Activated naive CD8-positive, alpha-beta T cell treated with anti-CD3 and anti-CD28 coated beads, Interleukin-2, amount 10 ng/mL, durations not matched to agents 7 days and 5 days (primary cell): ENCODE measurements at regions not wholly inside any gene's neighbourhood (a gene's known extent, or its start where the extent isn't known, plus 50 kb on each side); places are given as distances from the start of the nearest gene placed in this dataset.
"Not testable (repeated sequence)": the region's sequence is repeated elsewhere in the genome, so short reads cannot be mapped to it uniquely, and the experiment has no call there.

Experiments used
- ATAC-seq: fragments of 150-1000 bp; cut with Tn5 transposase; one replicate; pipeline ENCODE4 v1.10.0; 2021; ENCODE audit warnings: low read depth, moderate library complexity
- POLR2A ChIA-PET: fragments of 350-600 bp; sonication (Branson Sonifier 250); formaldehyde crosslinking; loops from one replicate; lab custom pipeline; 2021; ENCODE audit warnings: antibody characterized with exemption; lab: Charles Lee
- DNase-seq: peaks from one replicate; pipeline ENCODE4 v3.0.0; 2021
- H3K27ac Mint-ChIP-seq: one replicate; pipeline ENCODE4 v1.8.0; 2022; ENCODE audit warnings: mild to moderate bottlenecking, mixed read lengths
- H3K27me3 Mint-ChIP-seq: one replicate; pipeline ENCODE4 v1.8.0; 2022; ENCODE audit warnings: mild to moderate bottlenecking, moderate library complexity, mixed read lengths
- H3K36me3 Mint-ChIP-seq: one replicate; pipeline ENCODE4 v1.8.0; 2021; ENCODE audit warnings: mild to moderate bottlenecking, mixed read lengths
- H3K4me1 Mint-ChIP-seq: one replicate; pipeline ENCODE4 v1.8.0; 2021; ENCODE audit warnings: mixed read lengths
- H3K4me3 Mint-ChIP-seq: one replicate; pipeline ENCODE4 v1.8.0; 2022; ENCODE audit warnings: mild to moderate bottlenecking, moderate library complexity, mixed read lengths
- H3K9me3 Mint-ChIP-seq: one replicate; pipeline ENCODE4 v1.8.0; 2021; ENCODE audit warnings: mixed read lengths

GRCh38 chr6:43883847-43884651, 114.0 kb downstream of the VEGFA start:
- Mint-ChIP-seq H3K27ac (no peak overlapping the region), H3K36me3 (no peaks in the 10 kb centered on the region), H3K4me1 (no peaks in the 10 kb centered on the region), H3K27me3 (no peaks in the 10 kb centered on the region), H3K9me3 (no peaks in the 10 kb centered on the region), H3K4me3 (no peak overlapping the region)
- POLR2A ChIA-PET, result no interaction called here
- ATAC-seq (no peak), DNase-seq (no peak)

GRCh38 chr6:43882690-43883448, 112.9 kb downstream of the VEGFA start:
- not testable (repeated sequence) for H3K27ac Mint-ChIP-seq, ATAC-seq, DNase-seq

GRCh38 chr6:43880236-43881137, 110.5 kb downstream of the VEGFA start:
- H3K9me3 Mint-ChIP-seq, result no peaks in the 10 kb centered on the region
- no peak overlapping the region for H3K27ac Mint-ChIP-seq
- POLR2A ChIA-PET, result no interaction called here
- no peak for ATAC-seq
- H3K36me3 Mint-ChIP-seq, result no peaks in the 10 kb centered on the region
- DNase-seq, result no peak
- no peaks in the 10 kb centered on the region for H3K4me1 Mint-ChIP-seq
- H3K4me3 Mint-ChIP-seq, result no peak overlapping the region
- H3K27me3 Mint-ChIP-seq, result no peaks in the 10 kb centered on the region

More at GRCh38 chr6:43882690-43883448, 112.9 kb downstream of the VEGFA start:
- H3K27me3 Mint-ChIP-seq, H3K9me3 Mint-ChIP-seq, H3K4me3 Mint-ChIP-seq, H3K4me1 Mint-ChIP-seq, H3K36me3 Mint-ChIP-seq: not testable (repeated sequence)
- POLR2A ChIA-PET, result interaction anchor here (1.4 kb wide), 1 partner anchor 8 kb away, joined by 3 read pairs; no protein-coding TSS in a partner anchor

GRCh38 chr6:43879722-43880121, 109.7 kb downstream of the VEGFA start:
- ATAC-seq, result no peak
- Mint-ChIP-seq H3K4me1 (no peaks in the 10 kb centered on the region), H3K9me3 (no peaks in the 10 kb centered on the region), H3K36me3 (no peaks in the 10 kb centered on the region), H3K4me3 (no peak overlapping the region), H3K27ac (no peak overlapping the region), H3K27me3 (no peaks in the 10 kb centered on the region)
- POLR2A ChIA-PET, result interaction anchor here (0.6 kb wide), 1 partner anchor 262 kb away, joined by 3 read pairs; no protein-coding TSS in a partner anchor
- DNase-seq, result no peak

- no peak for ATAC-seq
- no peak for DNase-seq
- H3K9me3 Mint-ChIP-seq, result no peaks in the 10 kb centered on the region
Measured at GRCh38 chr6:43878823-43879495, 108.9 kb downstream of the VEGFA start.

GRCh38 chr6:43878127-43878634, 108.2 kb downstream of the VEGFA start:
- Mint-ChIP-seq H3K27ac (no peak overlapping the region), H3K9me3 (no peaks in the 10 kb centered on the region), H3K4me3 (no peak overlapping the region), H3K36me3 (no peaks in the 10 kb centered on the region), H3K4me1 (no peaks in the 10 kb centered on the region), H3K27me3 (no peaks in the 10 kb centered on the region)
- ATAC-seq, result no peak
- DNase-seq, result no peak
- POLR2A ChIA-PET, result no interaction called here

More at GRCh38 chr6:43878823-43879495, 108.9 kb downstream of the VEGFA start:
- Mint-ChIP-seq H3K27me3 (no peaks in the 10 kb centered on the region), H3K36me3 (no peaks in the 10 kb centered on the region), H3K4me1 (no peaks in the 10 kb centered on the region), H3K4me3 (no peak overlapping the region), H3K27ac (no peak overlapping the region)
- POLR2A ChIA-PET, result no interaction called here

- no peak overlapping the region for H3K27ac Mint-ChIP-seq
- H3K36me3 Mint-ChIP-seq, result no peaks in the 10 kb centered on the region
- no peaks in the 10 kb centered on the region for H3K4me1 Mint-ChIP-seq
- no peaks in the 10 kb centered on the region for H3K9me3 Mint-ChIP-seq
- DNase-seq, result no peak
- ATAC-seq, result no peak
- POLR2A ChIA-PET, result no interaction called here
- no peak overlapping the region for H3K4me3 Mint-ChIP-seq
- H3K27me3 Mint-ChIP-seq, result no peaks in the 10 kb centered on the region
Measured at GRCh38 chr6:43877463-43878126, 107.6 kb downstream of the VEGFA start.

GRCh38 chr6:43877036-43877435, 107.0 kb downstream of the VEGFA start:
- H3K4me1 Mint-ChIP-seq, result no peaks in the 10 kb centered on the region
- ATAC-seq (no peak), DNase-seq (no peak)
- H3K9me3 Mint-ChIP-seq, result no peaks in the 10 kb centered on the region
- POLR2A ChIA-PET, result no interaction called here
- H3K4me3 Mint-ChIP-seq, result no peak overlapping the region
- peaks cover 5% of the 10 kb centered on the region for H3K27me3 Mint-ChIP-seq
- H3K36me3 Mint-ChIP-seq, result no peaks in the 10 kb centered on the region
- H3K27ac Mint-ChIP-seq, result no peak overlapping the region

GRCh38 chr6:43876602-43877001, 106.6 kb downstream of the VEGFA start:
- no peaks in the 10 kb centered on the region for H3K36me3 Mint-ChIP-seq
- ATAC-seq, result no peak
- POLR2A ChIA-PET, result no interaction called here
- peaks cover 9% of the 10 kb centered on the region for H3K27me3 Mint-ChIP-seq
- H3K4me1 Mint-ChIP-seq, result no peaks in the 10 kb centered on the region
- no peaks in the 10 kb centered on the region for H3K9me3 Mint-ChIP-seq
- H3K4me3 Mint-ChIP-seq, result no peak overlapping the region
- H3K27ac Mint-ChIP-seq, result no peak overlapping the region
- no peak for DNase-seq

GRCh38 chr6:43875849-43876572, 106.0 kb downstream of the VEGFA start:
- no peak overlapping the region for H3K27ac Mint-ChIP-seq
- POLR2A ChIA-PET, result no interaction called here
- no peaks in the 10 kb centered on the region for H3K36me3 Mint-ChIP-seq
- H3K27me3 Mint-ChIP-seq, result peaks cover 13% of the 10 kb centered on the region
- no peak overlapping the region for H3K4me3 Mint-ChIP-seq
- ATAC-seq (no peak), DNase-seq (no peak)
- H3K9me3 Mint-ChIP-seq, result no peaks in the 10 kb centered on the region
- H3K4me1 Mint-ChIP-seq, result no peaks in the 10 kb centered on the region

GRCh38 chr6:43874814-43875590, 105.0 kb downstream of the VEGFA start:
- DNase-seq (no peak), ATAC-seq (no peak)
- H3K27me3 Mint-ChIP-seq, result peaks cover 15% of the 10 kb centered on the region
- H3K4me3 Mint-ChIP-seq, result no peak overlapping the region
- no peaks in the 10 kb centered on the region for H3K36me3 Mint-ChIP-seq
- no peaks in the 10 kb centered on the region for H3K9me3 Mint-ChIP-seq
- H3K4me1 Mint-ChIP-seq, result no peaks in the 10 kb centered on the region
- H3K27ac Mint-ChIP-seq, result no peak overlapping the region
- POLR2A ChIA-PET, result no interaction called here
